ENCODE measurements at regions not wholly inside any gene's neighbourhood (a gene's known extent, or its start where the extent isn't known, plus 50 kb on each side); places are given as distances from the start of the nearest gene placed in this dataset.
"Not testable (repeated sequence)": the region's sequence is repeated elsewhere in the genome, so short reads cannot be mapped to it uniquely, and the experiment has no call there.

DNA sequence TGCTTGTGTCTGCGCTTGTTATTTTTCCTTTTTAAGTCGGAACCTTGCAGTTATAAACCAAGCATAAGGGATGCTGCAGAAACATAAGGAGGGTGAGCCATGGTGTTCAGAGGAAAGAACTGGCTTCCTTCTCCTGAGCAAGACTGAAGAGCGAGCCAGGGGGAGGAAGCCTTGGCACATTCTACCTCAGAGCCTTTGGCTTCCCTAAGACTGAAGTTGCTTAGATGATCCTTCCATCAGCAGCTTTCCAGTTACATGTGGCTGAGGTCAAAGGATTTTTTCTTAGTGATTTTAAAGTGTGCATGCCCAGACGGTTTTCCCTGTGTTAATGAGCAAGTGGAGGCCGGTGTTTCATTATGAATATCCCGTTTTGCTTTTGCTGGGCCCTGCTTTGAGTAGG is 363.8 kb downstream of the DOK5 start:
- no peak for DNase-seq (ENCODE audit: low spot score)

DNA sequence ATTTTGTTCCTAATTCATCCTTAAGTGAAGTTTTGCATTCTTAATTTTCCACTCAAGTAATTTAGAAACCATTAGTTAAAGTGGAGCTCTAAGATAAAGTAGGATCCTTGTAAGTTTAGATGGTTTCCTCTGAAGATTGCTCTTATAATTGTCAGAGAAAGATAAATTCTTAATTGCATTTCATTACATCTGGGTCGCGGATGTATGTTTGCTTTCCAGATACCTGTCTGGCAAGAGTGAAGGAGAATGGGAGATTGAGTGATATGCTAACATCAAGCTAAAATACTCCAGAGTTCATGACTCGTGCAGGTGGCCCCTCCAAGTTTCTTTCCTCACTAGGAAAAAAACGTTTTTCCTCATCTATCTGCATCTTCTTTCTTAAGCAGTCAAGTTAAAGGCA is 361.8 kb downstream of the DOK5 start:
- DNase-seq (ENCODE audit: low spot score), result no peak

DNA sequence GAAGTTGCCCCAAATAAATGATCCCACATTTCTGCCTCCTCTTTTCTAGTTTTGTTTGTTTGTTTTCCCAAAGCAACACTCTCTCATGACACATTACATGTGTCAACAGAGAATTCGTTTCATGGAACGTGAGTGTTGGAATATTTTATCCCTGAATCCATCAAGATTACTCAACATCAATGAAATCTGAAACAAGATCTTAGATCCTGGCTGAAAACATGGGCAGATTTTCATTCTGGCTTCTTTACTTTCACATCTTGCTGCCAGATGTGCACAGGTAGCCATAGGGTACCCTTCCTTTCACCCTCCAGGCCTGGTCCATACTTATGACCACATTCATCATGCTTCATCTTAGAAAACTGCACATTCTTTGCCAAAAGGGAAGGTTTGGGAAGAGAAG is 347.0 kb downstream of the DOK5 start:
- no peak for DNase-seq (ENCODE audit: low spot score)

DNA sequence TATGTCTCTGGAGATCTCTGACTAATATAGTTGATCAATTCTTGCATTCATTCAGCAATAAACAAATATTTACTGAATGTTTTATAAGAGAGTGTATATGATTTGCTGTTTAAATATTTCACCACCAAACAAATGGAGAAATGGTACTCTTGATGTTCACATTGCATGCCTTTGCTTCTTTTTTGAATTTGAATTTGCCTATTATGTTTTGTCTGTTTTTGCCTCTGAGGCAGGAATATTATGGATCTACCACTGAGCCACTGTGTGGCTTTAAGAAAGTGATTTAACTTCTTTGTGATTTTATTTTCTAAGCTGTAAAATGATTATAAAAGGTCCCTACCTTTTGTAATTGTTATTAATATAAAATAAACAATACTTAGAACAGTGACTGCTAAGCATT is 345.0 kb downstream of the DOK5 start:
- no peak for DNase-seq (ENCODE audit: low spot score)

DNA sequence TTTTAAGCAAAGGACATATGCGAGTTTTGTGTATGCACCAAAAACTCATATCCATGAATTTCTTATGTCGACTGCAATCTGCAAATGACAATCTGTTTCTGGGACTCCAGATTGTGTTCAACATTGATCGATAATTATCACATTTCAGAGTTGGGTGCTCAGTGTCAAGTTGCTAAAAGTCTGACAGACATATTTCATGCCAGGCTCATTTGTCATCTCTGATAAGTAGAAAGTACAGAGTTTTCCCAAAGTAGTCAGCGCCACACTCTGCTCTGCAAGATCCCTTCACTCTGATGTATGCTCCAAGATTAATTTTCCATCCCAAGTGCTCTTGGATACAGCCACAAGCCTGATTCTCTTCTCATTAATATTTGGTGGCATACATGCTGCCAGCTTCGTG is 331.1 kb downstream of the DOK5 start:
- no peak for DNase-seq (ENCODE audit: low spot score)

DNA sequence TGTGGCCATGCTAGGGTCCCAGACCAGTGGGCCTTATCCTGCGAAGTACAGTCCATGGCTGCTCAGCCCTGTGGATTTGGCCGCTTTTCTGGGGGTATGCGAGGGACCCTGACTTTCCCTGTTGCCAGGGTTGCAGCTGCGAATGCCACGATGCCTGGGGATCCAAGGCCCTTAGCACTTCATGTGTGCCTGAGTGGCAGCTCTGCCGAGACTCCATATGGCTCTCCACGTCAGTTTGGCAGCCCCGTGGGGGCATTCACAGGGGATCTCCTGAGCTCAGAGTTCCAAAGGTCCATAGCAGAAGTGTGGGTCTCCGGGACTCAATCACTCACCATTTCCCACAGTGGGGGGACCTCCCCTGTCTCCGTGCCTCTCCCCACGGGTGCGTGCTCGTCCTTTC is 319.5 kb downstream of the DOK5 start:
- no peak for DNase-seq (ENCODE audit: low spot score)

DNA sequence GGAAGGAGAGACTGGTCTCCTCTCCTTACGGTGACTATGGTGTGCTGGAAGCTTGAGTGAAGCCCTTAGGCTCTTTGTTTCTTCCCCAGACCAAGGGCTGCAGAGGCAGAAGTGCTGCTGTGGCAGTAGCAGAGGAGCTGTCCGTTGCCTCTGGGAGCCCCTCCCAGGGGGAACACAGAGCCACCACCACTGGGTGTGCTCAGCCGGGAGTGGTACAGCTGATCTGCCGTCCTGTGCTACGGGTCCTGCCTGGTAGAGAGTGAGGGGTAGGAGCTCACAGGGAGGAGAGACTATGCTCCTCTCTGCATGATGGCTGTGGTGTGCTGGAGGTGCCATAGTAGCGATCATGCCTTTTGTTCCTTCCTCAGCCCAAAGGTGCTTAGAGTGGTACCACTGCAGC is 318.7 kb downstream of the DOK5 start:
- no peak for DNase-seq (ENCODE audit: low spot score)

DNA sequence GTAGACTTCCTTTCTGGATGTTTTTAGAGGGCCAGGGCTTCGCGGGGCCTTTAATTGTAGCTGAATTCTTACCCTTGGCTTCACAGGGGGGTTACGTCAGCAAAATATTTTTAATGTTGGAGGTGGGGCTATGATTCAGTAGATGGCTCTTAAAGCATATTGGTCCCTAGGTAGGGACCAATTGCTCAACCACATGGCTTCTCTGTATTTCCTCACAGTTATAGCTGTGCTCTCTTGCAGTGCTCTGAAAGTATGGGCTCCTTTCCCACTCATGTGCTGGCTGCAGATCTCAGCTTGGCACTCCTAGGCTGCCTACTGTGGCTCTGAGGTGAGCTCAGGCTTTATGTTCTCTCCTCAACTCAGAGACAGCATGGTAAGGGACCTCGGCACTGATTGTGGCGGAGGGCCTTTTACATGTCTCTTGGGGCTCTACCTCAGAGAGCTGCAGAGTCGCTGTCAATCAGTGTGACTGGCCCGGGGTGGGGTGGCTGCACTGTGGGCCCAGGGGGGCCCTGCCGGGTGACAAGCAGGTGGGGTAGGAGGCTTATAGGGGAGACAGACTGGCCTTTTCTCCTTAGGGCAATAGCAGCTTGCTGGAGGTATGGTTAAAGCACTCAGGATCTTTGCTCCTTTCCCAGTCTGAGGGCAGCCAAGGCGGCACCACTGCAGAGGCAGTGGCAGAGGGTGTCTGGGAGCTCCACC is 318.0 kb downstream of the DOK5 start:
- DNase-seq (ENCODE audit: low spot score), result no peak

DNA sequence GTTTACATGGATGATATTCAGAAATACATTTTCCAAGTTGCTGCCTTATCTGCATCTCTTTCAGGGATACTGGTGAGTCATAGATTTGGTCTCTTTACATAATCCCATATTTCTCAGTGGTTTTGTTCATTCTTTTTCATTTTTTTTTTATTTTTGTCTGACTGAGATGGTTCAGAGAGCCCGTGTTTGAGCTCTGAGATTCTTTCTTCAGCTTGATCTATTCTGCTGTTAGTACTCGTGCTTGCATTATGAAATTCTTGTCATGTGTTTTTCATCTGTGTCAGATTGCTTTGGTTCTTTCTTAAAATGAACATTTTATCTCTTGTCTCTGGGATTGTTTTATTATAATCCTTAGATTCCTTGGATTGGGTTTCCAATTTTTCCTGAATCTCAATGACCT is 317.3 kb downstream of the DOK5 start:
- no peak for DNase-seq (ENCODE audit: low spot score)

DNA sequence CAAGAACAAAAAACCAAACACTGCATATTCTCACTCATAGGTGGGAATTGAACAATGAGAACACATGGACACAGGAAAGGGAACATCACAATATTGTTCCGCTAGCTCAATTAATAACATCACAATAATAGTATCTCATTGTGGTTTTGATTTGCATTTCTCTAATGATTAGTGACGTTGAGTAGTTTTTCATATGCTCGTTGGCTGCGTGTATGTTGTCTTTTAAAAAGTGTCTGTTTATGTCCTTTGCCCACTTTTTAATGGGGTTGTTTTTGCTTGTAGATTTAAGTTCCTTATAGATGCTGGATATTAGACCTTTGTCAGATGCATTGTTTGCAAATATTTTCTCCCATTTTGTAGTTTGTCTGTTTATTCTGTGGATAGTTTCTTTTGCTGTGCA is 312.9 kb downstream of the DOK5 start:
- not testable (repeated sequence) for DNase-seq (ENCODE audit: low spot score)

DNA sequence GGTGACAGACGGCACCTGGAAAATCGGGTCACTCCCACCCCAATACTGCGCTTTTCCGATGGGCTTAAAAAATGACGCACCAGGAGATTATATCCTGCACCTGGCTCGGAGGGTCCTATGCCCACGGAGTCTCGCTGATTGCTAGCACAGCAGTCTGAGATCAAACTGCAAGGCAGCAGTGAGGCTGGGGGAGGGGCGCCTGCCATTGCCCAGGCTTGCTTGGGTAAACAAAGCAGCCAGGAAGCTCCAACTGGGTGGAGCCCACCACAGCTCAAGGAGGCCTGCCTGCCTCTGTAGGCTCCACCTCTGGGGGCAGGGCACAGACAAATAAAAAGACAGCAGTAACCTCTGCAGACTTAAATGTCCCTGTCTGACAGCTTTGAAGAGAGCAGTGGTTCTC is 307.4 kb downstream of the DOK5 start:
- DNase-seq (ENCODE audit: low spot score), result not testable (repeated sequence)

DNA sequence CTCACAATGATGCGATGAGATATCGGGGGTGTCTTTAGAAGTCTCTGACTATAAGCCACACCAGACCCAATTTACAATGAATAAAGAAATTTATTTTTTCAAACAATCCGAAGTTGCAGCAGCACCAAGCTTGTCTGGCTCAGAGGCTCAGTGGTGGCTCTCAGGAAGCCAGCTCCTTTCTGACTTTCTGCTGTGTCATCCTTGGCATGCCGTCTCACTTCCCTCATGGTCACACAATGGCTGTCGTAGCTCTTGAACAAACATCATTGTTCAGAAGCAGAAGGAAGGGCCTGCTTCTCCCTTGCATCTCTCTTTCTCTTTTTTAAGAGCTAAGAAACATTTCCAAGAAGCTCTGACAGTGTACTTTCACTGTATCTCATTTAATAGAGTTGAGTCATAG is 299.0 kb downstream of the DOK5 start:
- DNase-seq (ENCODE audit: low spot score), result no peak

DNA sequence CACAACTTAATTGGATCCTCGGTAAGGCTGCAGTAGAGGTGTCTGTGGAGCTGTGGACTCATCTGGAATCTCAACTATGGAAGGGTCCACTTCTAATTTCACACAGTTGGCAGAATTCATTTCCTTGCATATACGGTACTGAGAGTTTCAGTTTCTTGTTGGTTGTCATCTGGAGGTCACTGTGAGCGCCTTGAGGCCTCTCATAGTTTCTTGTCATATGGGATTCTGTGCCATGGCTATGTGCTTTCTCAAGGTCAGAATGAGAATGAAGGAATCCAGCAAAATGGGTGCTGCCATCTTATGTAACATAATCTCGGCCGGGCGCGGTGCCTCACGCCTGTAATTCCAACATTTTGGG is 298.2 kb downstream of the DOK5 start:
- no peak for DNase-seq (ENCODE audit: low spot score)

DNA sequence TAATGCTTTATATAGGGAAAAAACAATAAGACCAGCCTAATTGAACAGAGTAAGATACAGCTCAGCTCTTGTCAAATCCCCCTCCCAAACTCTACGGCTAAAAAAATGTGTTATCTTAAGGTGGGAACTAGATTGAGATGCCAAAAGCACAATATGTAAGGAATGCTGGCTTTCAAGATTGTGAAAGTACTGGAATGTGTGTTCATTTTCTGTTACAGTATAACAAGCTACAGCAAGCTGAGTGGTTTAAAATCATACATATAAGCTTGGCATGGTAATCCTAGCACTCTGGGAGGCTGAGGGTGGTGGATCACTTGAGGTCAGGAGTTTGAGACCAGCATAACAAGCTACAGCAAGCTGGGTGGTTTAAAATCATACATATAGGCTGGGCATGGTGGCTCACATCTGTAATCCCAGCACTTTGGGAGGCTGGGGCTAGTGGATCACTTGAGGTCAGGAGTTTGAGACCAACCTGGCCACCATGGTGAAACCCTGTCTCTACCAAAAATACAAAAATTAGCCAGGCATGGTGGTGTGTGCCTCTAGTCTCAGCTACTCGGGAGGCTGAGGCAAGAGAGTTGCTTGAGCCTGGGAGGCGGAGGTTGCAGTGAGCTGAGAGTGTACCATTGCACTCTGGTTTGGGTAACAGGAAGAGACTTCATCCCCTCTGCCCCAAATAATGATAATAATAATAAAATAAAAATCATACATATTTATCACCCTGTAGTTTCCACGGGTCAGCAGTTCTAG is 297.7 kb downstream of the DOK5 start:
- no peak for DNase-seq (ENCODE audit: low spot score)

DNA sequence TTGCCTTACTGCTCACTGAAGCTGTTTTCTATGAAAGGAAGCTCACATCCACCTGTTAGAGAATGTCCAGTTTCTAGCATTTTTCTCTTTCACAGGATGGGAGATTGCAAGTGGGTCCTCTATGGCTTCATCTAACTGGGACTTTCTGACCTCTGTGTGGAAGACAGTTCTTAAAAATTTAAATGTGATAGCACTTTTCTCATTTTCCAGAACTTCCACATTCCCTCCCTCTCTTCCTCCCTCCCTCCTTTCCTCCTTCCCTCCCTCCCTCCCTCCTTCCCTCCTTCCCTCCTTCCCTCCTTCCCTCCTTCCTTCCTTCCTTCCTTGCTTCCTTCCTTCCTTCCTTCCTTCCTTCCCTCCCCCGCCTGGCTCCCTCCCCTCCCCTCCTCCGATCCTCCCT is 291.1 kb downstream of the DOK5 start:
- DNase-seq (ENCODE audit: low spot score), result no peak

DNA sequence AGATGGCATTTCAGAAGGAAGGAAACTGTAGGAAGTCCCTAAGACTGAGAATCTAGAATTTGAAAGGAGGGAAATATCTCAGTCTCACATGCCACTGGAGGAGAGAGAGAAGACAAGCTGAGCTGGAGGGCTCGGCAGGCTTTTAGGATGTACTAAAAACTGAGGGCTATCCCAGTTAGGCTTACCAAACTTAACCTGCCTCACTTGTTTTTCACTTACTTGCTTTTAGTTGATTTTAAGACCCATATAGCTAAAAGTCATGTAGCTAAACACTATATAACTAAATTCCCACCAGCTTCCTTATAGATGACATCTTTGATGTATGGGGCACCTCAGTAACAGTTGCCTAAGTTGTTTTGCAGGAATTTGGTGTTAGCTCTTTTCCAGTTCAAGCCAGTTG is 288.0 kb downstream of the DOK5 start:
- no peak for DNase-seq (ENCODE audit: low spot score)

DNA sequence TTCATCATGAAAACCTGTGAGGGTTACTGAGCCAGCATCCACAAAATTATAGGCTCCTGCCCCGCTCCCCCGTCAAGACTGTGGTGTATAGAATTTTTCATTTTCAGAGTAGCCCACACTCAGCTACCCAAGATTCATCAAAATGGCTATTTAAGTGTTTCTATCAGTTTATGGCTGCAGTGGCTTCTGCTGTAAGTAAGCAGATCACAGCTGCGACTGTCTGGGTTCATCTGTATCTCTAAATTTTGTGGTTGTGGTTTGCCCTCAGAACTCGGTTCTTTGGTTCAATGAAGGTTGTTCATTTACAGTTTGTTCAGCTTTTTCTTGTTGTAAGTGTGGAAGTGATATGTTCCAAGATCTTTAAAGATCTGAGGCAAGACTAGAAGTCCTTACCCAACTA is 284.2 kb downstream of the DOK5 start:
- DNase-seq (ENCODE audit: low spot score), result no peak

DNA sequence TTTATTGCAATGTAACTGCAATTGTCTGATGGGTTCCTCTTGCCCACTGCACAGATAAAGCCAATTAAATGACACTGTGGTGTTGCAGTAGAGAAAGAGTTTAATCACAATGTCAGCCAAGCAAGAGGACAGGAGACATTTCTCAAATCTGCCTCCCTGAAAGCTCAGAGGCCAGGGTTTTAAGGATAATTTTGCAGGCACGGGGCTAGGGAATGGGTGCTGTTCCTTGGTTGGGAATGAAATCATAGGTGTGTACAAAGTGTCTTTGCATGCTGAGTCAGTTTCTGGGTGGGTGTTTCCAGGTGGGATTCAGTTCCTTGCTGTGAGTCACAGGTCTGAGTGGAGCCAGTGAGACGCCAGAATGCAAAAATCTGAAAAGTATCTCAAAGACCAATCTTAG is 271.4 kb downstream of the DOK5 start:
- no peak for DNase-seq (ENCODE audit: low spot score)

DNA sequence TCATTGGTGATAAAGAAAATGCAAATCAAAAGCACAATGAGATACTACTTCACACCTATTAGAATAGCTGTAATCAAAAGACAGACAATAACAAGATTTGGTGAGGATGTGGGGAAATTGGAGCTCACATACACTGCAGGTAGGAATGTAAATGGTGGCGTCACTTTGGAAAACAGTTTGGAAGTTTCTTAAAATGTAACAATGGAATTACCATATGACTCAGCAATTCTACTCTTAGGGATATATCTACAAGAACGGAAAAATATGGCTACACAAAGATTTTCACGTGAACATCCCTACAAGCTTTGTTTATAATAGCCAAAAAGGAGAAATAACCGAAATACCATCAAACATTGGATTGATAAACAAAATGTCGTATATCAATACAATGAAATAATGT is 270.4 kb downstream of the DOK5 start:
- DNase-seq (ENCODE audit: low spot score), result no peak

DNA sequence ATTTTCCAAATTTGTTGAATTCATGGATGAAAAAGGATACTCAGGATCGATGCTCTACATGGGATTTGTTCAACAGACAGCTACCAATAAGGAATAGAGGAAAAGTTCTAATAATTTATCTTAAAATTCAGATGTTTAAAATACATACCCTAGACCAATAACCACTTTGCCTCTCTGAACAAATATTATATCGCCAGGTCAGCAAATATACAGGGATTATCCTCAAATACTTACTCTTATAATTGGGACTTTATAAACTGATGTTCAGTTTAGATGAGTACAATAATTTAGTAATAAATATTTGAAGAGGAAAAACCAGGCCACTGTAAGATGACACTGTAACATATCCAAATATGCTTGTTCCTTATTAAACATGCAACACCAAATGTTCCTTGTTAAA is 268.7 kb downstream of the DOK5 start:
- no peak for DNase-seq (ENCODE audit: low spot score)

DNA sequence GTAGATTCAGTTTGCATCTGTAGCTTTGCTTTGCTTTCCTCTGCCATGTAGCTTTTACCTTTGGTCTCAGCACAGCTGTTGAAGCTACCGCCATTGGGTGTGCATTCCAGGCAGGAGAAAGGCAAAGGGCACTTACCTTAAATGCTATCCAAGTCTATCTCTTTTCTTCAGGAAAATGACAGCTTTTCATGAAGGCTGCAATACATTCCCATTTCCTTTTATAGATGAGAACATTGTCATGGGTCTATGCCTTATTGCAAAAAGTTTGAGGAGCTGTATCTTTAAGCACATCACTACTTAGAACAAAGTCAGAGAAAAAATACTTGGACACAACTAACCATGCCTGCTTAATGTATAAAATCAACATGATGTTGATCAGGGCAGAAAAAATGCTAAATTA is 266.8 kb downstream of the DOK5 start:
- DNase-seq (ENCODE audit: low spot score), result no peak

DNA sequence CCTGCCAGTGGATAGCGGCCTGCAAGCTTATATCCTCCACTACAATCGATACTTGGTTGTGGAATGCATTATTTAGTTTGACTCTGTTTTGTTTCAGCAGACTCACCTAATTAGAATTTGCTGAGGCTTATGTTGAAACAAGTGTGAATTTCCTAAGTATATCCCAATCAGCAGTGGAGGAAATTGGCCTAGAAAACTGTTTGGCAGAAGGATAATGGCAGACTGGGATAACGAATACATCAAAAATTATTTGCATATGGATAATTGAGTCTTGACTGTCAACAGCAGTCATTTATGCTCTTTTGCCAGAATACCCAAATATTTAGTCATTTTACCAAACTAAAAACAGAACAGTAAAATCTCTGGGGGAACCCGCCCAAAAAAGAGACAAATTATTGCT is 261.0 kb downstream of the DOK5 start:
- no peak for DNase-seq (ENCODE audit: low spot score)

DNA sequence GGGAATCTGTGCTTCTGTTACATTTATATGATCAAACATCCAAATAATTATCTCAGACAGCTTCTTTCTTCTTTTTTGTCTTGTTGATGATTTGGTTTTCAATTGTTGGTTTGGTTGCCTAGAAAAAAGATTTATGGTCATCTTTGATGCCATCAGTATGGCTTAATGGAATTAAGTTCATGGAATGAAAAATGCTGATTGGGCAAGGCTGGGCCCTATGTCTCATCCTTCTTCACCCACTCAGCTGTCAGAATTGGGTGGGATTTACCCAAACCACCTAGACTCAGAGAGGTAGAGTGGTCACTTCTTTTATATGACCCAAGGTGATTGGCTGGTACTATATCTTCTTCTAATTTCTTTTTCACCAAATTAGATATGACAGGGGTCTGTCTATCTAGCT is 258.3 kb downstream of the DOK5 start:
- DNase-seq (ENCODE audit: low spot score), result no peak

DNA sequence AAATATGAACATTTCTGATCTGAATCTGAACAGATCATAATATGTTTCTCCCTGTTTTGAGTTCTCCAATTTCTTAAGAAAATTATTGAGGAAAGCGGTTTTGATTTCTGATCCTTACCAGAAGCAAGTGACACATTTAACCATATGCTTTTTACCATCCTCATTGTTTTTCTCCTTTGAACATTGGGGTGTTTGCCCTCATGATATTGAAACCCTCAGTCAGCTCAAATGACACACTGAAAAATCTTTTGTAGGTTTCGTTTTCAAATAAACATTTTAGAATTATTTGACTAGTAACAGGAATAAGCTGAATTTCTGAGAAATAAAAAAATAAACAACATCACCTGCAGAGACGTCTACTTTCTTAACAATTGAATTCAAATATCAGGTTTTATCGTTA is 252.1 kb downstream of the DOK5 start:
- DNase-seq (ENCODE audit: low spot score), result no peak
